Panc1 (cell line): ENCODE measurements at regions not wholly inside any gene's neighbourhood (a gene's known extent, or its start where the extent isn't known, plus 50 kb on each side); places are given as distances from the start of the nearest gene placed in this dataset.

Experiments used
- ATAC-seq: fragments of 200-7000 bp; cut with Tn5 transposase; 2 replicates; pipeline ENCODE4 v1.9.1; 2020; ENCODE audit warnings: mild to moderate bottlenecking, moderate library complexity
- BruUV-seq: library from RNA; stranded (reverse); fragments of 400-500 nt; replicated peaks from 2 replicates; lab custom pipeline; 2021; lab: Mats Ljungman, UMichigan
- CTCF ChIA-PET: fragments of 300-600 bp; sonication (Branson Sonifier 250); formaldehyde crosslinking; loops from one replicate; lab custom pipeline; 2022; ENCODE audit warnings: antibody characterized with exemption; lab: Charles Lee
- POLR2A ChIA-PET: fragments of 300-600 bp; sonication (Branson Sonifier 250); formaldehyde crosslinking; loops from one replicate; lab custom pipeline; 2022; ENCODE audit warnings: antibody characterized with exemption; lab: Charles Lee
- DNase-seq: peaks from one replicate; pipeline ENCODE4 v3.0.0-alpha.2; 2010; ENCODE audit warnings: low read depth, low spot score
- H3K27ac ChIP-seq: 2 replicates; pipeline ENCODE4 v1.5.1; 2011; ENCODE audit warnings: mild to moderate bottlenecking, low read length, inconsistent platforms
- H3K27me3 ChIP-seq: fragments of 200-500 bp; sonication (Bioruptor generic); 2 replicates; pipeline ENCODE4 v1.6.0; 2014; ENCODE audit warnings: low read length, inconsistent platforms; ENCODE audit not compliant: control insufficient read depth, insufficient read depth
- H3K36me3 ChIP-seq: fragments of 200-500 bp; sonication (Bioruptor generic); 2 replicates; pipeline ENCODE4 v1.5.1; 2014; ENCODE audit warnings: inconsistent platforms, mild to moderate bottlenecking, low read length, moderate library complexity; ENCODE audit not compliant: control insufficient read depth, insufficient read depth
- H3K4me1 ChIP-seq: 2 replicates; pipeline ENCODE4 v1.5.1; 2011; ENCODE audit warnings: inconsistent platforms, mild to moderate bottlenecking, low read length, moderate library complexity; ENCODE audit not compliant: control insufficient read depth, insufficient read depth
- H3K4me3 ChIP-seq, 2 experiments: 2 replicates each; pipeline ENCODE4 v1.5.1; 2011 to 2012; ENCODE audit warnings: low read depth in 2 of 2, low read length in 2 of 2, mild to moderate bottlenecking in 2 of 2, inconsistent platforms in 1 of 2, moderate library complexity in 1 of 2
- H3K9me3 ChIP-seq: fragments of 200-500 bp; sonication (Bioruptor generic); 2 replicates; pipeline ENCODE4 v1.5.1; 2014; ENCODE audit warnings: low read depth, mild to moderate bottlenecking, inconsistent platforms, low read length, moderate library complexity; ENCODE audit not compliant: control insufficient read depth, insufficient read depth
- POLR2AphosphoS5 ChIP-seq: IDR thresholded peaks from 2 replicates; pipeline ENCODE4 v1.6.1; 2012; ENCODE audit warnings: mild to moderate bottlenecking, low read depth, low read length, moderate library complexity
- SIN3A ChIP-seq: IDR thresholded peaks from 2 replicates; pipeline ENCODE4 v1.6.1; 2012; ENCODE audit warnings: low read depth, mild to moderate bottlenecking, low read length, moderate library complexity, borderline replicate concordance; ENCODE audit not compliant: insufficient read depth
- TCF7L2 ChIP-seq: IDR thresholded peaks from 2 replicates; pipeline ENCODE4 v1.6.1; 2011; ENCODE audit warnings: mild to moderate bottlenecking, low read depth, low read length, inconsistent platforms
- in situ Hi-C: cut with HindIII; loops from 2 replicates; pipeline ENCODE4 v1.10.0; 2016; ENCODE audit warnings: low sequenced_read_pairs, low pct_unique_long_range_greater_than_20kb
- intact Hi-C: fragments of 100-400 bp; cut with micrococcal nuclease; formaldehyde crosslinking; loops from one replicate; pipeline ENCODE4 v1.10.0; 2022; ENCODE audit not compliant: unreplicated experiment
- TF ChIP-seq, protein P1 (sequence below), 2 experiments: IDR thresholded peaks; 2 replicates each; pipeline ENCODE4 v1.6.1; 2011 to 2012; ENCODE audit warnings: low read depth in 2 of 2, control low read depth in 1 of 2, low read length in 1 of 2, mild to moderate bottlenecking in 1 of 2, moderate library complexity in 1 of 2; ENCODE audit not compliant: insufficient read depth in 1 of 2
- TF ChIP-seq, protein P2 (sequence below): fragments of 450-650 bp; IDR thresholded peaks from 2 replicates; pipeline ENCODE4 v1.5.1; 2017; ENCODE audit warnings: mild to moderate bottlenecking

- H3K27ac ChIP-seq: no peak overlapping the region
- H3K4me1 ChIP-seq: no peaks in the 10 kb centered on the region
- POLR2A ChIA-PET: no interaction called here
- intact Hi-C loops (no loop called here), in situ Hi-C loops (no loop called here)
- DNase-seq: no peak
- H3K36me3 ChIP-seq: no peaks in the 10 kb centered on the region
- H3K27me3 ChIP-seq: no peaks in the 10 kb centered on the region; the same call in 1 of the 2 replicates
- no TSS peak for BruUV-seq
- CTCF ChIA-PET: no interaction called here
- TF ChIP-seq TCF7L2: no peak
- TF ChIP-seq, protein P1, sequence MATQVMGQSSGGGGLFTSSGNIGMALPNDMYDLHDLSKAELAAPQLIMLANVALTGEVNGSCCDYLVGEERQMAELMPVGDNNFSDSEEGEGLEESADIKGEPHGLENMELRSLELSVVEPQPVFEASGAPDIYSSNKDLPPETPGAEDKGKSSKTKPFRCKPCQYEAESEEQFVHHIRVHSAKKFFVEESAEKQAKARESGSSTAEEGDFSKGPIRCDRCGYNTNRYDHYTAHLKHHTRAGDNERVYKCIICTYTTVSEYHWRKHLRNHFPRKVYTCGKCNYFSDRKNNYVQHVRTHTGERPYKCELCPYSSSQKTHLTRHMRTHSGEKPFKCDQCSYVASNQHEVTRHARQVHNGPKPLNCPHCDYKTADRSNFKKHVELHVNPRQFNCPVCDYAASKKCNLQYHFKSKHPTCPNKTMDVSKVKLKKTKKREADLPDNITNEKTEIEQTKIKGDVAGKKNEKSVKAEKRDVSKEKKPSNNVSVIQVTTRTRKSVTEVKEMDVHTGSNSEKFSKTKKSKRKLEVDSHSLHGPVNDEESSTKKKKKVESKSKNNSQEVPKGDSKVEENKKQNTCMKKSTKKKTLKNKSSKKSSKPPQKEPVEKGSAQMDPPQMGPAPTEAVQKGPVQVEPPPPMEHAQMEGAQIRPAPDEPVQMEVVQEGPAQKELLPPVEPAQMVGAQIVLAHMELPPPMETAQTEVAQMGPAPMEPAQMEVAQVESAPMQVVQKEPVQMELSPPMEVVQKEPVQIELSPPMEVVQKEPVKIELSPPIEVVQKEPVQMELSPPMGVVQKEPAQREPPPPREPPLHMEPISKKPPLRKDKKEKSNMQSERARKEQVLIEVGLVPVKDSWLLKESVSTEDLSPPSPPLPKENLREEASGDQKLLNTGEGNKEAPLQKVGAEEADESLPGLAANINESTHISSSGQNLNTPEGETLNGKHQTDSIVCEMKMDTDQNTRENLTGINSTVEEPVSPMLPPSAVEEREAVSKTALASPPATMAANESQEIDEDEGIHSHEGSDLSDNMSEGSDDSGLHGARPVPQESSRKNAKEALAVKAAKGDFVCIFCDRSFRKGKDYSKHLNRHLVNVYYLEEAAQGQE (IDR thresholded peaks at IDR 0.05; ENCODE audit: insufficient read depth in 1 of 2, low read depth in 2 of 2, low read length in 1 of 2): peak; percentile 70
- no peak overlapping the region for H3K4me3 ChIP-seq
- no peak for ATAC-seq
- H3K9me3 ChIP-seq: no peaks in the 10 kb centered on the region
Measured at GRCh38 chr12:125381373-125381772, 316.1 kb downstream of the AACS start.

DNA sequence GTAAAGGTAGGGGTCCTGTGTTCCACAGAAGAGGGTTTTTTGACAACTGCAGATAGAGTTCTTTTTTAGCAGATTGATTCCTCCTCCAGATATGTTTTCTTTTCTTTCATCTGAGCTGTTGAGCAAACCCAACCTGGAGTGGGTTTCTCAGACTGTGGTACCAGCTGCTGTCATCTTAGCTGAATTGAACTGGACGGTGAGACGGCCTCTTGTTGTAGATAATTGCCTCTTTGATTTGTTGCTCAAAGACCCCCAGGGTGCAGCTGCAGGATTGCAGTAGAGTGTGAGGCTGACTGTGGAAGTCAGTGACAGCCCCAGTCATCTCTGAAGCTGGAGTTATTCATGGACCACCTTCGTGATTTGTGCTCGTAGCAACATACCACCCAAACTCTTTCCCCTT, 317.7 kb downstream of the AACS start:
- TF ChIP-seq TCF7L2 (no peak), POLR2AphosphoS5 (no peak), SIN3A (no peak)
- TF ChIP-seq, protein P1 (IDR thresholded peaks at IDR 0.05; ENCODE audit: insufficient read depth in 1 of 2, low read depth in 2 of 2, low read length in 1 of 2): no peak
- TF ChIP-seq, protein P2, sequence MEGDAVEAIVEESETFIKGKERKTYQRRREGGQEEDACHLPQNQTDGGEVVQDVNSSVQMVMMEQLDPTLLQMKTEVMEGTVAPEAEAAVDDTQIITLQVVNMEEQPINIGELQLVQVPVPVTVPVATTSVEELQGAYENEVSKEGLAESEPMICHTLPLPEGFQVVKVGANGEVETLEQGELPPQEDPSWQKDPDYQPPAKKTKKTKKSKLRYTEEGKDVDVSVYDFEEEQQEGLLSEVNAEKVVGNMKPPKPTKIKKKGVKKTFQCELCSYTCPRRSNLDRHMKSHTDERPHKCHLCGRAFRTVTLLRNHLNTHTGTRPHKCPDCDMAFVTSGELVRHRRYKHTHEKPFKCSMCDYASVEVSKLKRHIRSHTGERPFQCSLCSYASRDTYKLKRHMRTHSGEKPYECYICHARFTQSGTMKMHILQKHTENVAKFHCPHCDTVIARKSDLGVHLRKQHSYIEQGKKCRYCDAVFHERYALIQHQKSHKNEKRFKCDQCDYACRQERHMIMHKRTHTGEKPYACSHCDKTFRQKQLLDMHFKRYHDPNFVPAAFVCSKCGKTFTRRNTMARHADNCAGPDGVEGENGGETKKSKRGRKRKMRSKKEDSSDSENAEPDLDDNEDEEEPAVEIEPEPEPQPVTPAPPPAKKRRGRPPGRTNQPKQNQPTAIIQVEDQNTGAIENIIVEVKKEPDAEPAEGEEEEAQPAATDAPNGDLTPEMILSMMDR: no peak
- no peak for ATAC-seq
- DNase-seq: no peak
- H3K36me3 ChIP-seq: no peaks in the 10 kb centered on the region
- H3K4me3 ChIP-seq: no peak overlapping the region
- ChIA-PET POLR2A (no interaction called here), CTCF (no interaction called here)
- no peak overlapping the region for H3K27ac ChIP-seq
- H3K4me1 ChIP-seq: no peaks in the 10 kb centered on the region
- H3K27me3 ChIP-seq: no peaks in the 10 kb centered on the region; the same call in 1 of the 2 replicates
- in situ Hi-C loops (no loop called here), intact Hi-C loops (no loop called here)
- no peaks in the 10 kb centered on the region for H3K9me3 ChIP-seq
- BruUV-seq: no TSS peak
